Left lung (tissue), 4 donors: ENCODE measurements at regions not wholly inside any gene's neighbourhood (a gene's known extent, or its start where the extent isn't known, plus 50 kb on each side); places are given as distances from the start of the nearest gene placed in this dataset.

ENCODE experiments used
- ATAC-seq: fragments of 200-7000 bp; cut with Tn5 transposase; one replicate; pipeline ENCODE4 v1.9.1; 2020; ENCODE audit warnings: moderate library complexity
- DNase-seq, 4 donors: peaks; one replicate each; pipeline ENCODE4 v3.0.0-alpha.2; 2013 to 2020
- H3K27ac ChIP-seq, 2 donors: fragments of 200-600 bp; sonication (generic) in 1 of 2; one replicate each; pipeline versions ENCODE4 v1.5.0 to v1.8.0; 2020 to 2021
- H3K27me3 ChIP-seq, 2 donors: fragments of 200-600 bp; sonication (generic) in 1 of 2; one replicate each; pipeline versions ENCODE4 v1.5.0 to v1.8.0; 2020 to 2021
- H3K36me3 ChIP-seq, 2 donors: fragments of 200-600 bp; sonication (generic) in 1 of 2; one replicate each; pipeline versions ENCODE4 v1.5.0 to v1.8.0; 2020 to 2021
- H3K4me1 ChIP-seq, 2 donors: fragments of 200-600 bp; one replicate each; pipeline ENCODE4 v1.8.0; 2021
- H3K4me3 ChIP-seq, 2 donors: fragments of 200-600 bp; sonication (generic) in 1 of 2; one replicate each; pipeline versions ENCODE4 v1.5.0 to v1.8.0; 2020 to 2021; ENCODE audit warnings: mild to moderate bottlenecking in 1 of 2
- H3K9me3 ChIP-seq, 2 donors: fragments of 200-600 bp; sonication (generic) in 1 of 2; one replicate each; pipeline versions ENCODE4 v1.5.0 to v1.8.0; 2020 to 2021
- CTCF ChIP-seq, 2 donors: fragments of 200-600 bp; sonication (generic) in 1 of 2; IDR thresholded peaks; one replicate each; pipeline versions ENCODE4 v1.5.0 to v1.8.0; 2021; ENCODE audit warnings: antibody characterized with exemption in 2 of 2
- intact Hi-C, 2 donors: fragments of 100-400 bp; cut with DNase I; formaldehyde crosslinking; loops; one replicate each; pipeline versions ENCODE4 v1.11.2 to v1.14.2; 2022
- donor health status: DM: no; HTN: yes; CAD: no.
- donor health status: DM: no; HTN: no; CAD: no.

DNA sequence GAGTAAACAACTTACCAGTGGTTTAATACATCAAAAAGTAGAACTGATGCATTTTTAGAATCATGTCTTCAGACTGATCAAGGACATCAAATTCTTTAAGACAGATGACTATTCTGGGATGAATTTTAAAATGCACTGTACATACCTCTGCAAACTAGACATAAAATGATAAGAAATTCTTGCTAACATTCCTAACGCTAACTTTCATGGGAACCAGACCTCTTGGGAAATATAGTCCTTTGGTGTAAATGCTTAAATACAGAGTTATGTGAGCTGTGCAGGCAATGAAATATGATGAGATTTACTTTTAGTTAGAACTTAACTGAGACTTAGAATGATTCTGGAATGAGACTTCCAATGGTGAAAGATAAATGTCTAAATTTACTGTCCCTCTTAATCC lies 562.0 kb downstream of the NR4A2 start:
- Histone ChIP-seq H3K9me3 (peaks cover 0 to 11% of the 10 kb centered on the region in 2 donors), H3K27ac (no peak overlapping the region), H3K36me3 (no peaks in the 10 kb centered on the region), H3K4me1 (no peaks in the 10 kb centered on the region), H3K27me3 (no peaks in the 10 kb centered on the region), H3K4me3 (no peak overlapping the region)
- no peak for DNase-seq
- intact Hi-C loops, result no loop called here
- TF ChIP-seq CTCF (IDR thresholded peaks at IDR 0.05), result no peak
- ATAC-seq, result no peak

GRCh38 chr2:155766342-155767115 lies 566.0 kb downstream of the NR4A2 start:
- ATAC-seq (no peak), DNase-seq (no peak)
- H3K4me1 ChIP-seq, result no peaks in the 10 kb centered on the region
- no peaks in the 10 kb centered on the region for H3K27me3 ChIP-seq
- H3K36me3 ChIP-seq, result no peaks in the 10 kb centered on the region
- no peak for TF ChIP-seq CTCF (IDR thresholded peaks at IDR 0.05)
- H3K27ac ChIP-seq, result no peak overlapping the region
- peaks cover 0 to 10% of the 10 kb centered on the region in 2 donors for H3K9me3 ChIP-seq
- H3K4me3 ChIP-seq, result no peak overlapping the region
- intact Hi-C loops, result no loop called here

GRCh38 chr2:155755481-155755880 lies 577.0 kb downstream of the NR4A2 start:
- no peaks in the 10 kb centered on the region for H3K9me3 ChIP-seq
- no peaks in the 10 kb centered on the region for H3K36me3 ChIP-seq
- H3K4me3 ChIP-seq, result no peak overlapping the region
- ATAC-seq, result no peak
- intact Hi-C loops, result no loop called here
- no peaks in the 10 kb centered on the region for H3K4me1 ChIP-seq
- no peaks in the 10 kb centered on the region for H3K27me3 ChIP-seq
- H3K27ac ChIP-seq, result no peak overlapping the region
- DNase-seq, result no peak
- TF ChIP-seq CTCF (IDR thresholded peaks at IDR 0.05), result no peak

- ATAC-seq (no peak), DNase-seq (no peak)
- no peak for TF ChIP-seq CTCF (IDR thresholded peaks at IDR 0.05)
- Histone ChIP-seq H3K9me3 (peaks cover 0 to 3% of the 10 kb centered on the region in 2 donors), H3K4me1 (no peaks in the 10 kb centered on the region), H3K36me3 (peaks cover 0 to 3% of the 10 kb centered on the region in 2 donors), H3K4me3 (no peak overlapping the region), H3K27ac (no peak overlapping the region), H3K27me3 (no peaks in the 10 kb centered on the region)
- intact Hi-C loops, result no loop called here
Measured at GRCh38 chr2:155748131-155748530, 584.4 kb downstream of the NR4A2 start.

- H3K9me3 ChIP-seq, result peaks cover 0 to 3% of the 10 kb centered on the region in 2 donors
- peaks cover 0 to 3% of the 10 kb centered on the region in 2 donors for H3K36me3 ChIP-seq
- H3K4me3 ChIP-seq, result no peak overlapping the region
- intact Hi-C loops, result no loop called here
- no peak for DNase-seq
- no peak overlapping the region for H3K27ac ChIP-seq
- no peaks in the 10 kb centered on the region for H3K27me3 ChIP-seq
- no peak for TF ChIP-seq CTCF (IDR thresholded peaks at IDR 0.05)
- H3K4me1 ChIP-seq, result no peaks in the 10 kb centered on the region
- ATAC-seq, result no peak
Measured at GRCh38 chr2:155747531-155747930, 585.0 kb downstream of the NR4A2 start.
